Adrenal gland (tissue), 9 donors: ENCODE measurements at regions not wholly inside any gene's neighbourhood (a gene's known extent, or its start where the extent isn't known, plus 50 kb on each side); places are given as distances from the start of the nearest gene placed in this dataset.

Experiments
- DNase-seq, 7 donors: peaks; one replicate each; pipeline ENCODE4 v3.0.0-alpha.2; 2019 to 2020
- H3K27ac ChIP-seq, 5 donors: fragments of 200-600 bp; sonication (generic) in 4 of 5; 1 replicate in 3 of 5; 2 replicates in 2 of 5; pipeline versions ENCODE4 v1.5.1 to v1.8.0; 2016 to 2020; ENCODE audit warnings: mild to moderate bottlenecking in 1 of 5
- H3K27me3 ChIP-seq: fragments of 200-600 bp; 2 replicates; pipeline ENCODE4 v1.8.0; 2021
- H3K36me3 ChIP-seq, 2 donors: fragments of 200-600 bp; replicated peaks in 1 of 2; 1 replicate in 1 of 2; 2 replicates in 1 of 2; pipeline versions ENCODE4 v1.5.1 to v1.8.0; 2018 to 2022
- H3K4me1 ChIP-seq, 2 donors: fragments of 200-600 bp; replicated peaks in 1 of 2; 1 replicate in 1 of 2; 2 replicates in 1 of 2; pipeline versions ENCODE4 v1.5.1 to v1.8.0; 2018 to 2021
- H3K4me3 ChIP-seq, 4 donors: fragments of 200-600 bp; sonication (generic) in 3 of 4; one replicate each; pipeline ENCODE4 v1.5.1; 2016 to 2018
- H3K9me3 ChIP-seq, 3 donors: fragments of 200-600 bp; sonication (generic) in 1 of 3; replicated peaks in 1 of 3; 1 replicate in 2 of 3; 2 replicates in 1 of 3; pipeline versions ENCODE4 v1.5.1 to v1.8.0; 2016 to 2021
- CTCF ChIP-seq, 6 experiments: fragments of 450-650 bp in 4 of 6; fragments of 200-600 bp in 2 of 6; sonication (generic) in 1 of 6; IDR thresholded peaks; 1 replicate in 5 of 6; 2 replicates in 1 of 6; pipeline versions ENCODE4 v1.5.1 to v1.8.0; 2016 to 2021; ENCODE audit warnings: antibody characterized with exemption in 6 of 6, mild to moderate bottlenecking in 2 of 6, moderate library complexity in 1 of 6
- POLR2A ChIP-seq, 2 donors: fragments of 450-650 bp; IDR thresholded peaks; one replicate each; pipeline ENCODE4 v1.6.1; 2017; ENCODE audit warnings: antibody characterized with exemption in 2 of 2, mild to moderate bottlenecking in 2 of 2, moderate library complexity in 1 of 2
- WGBS, 4 donors: extraction: QIAGEN DNeasy Blood & Tissue Kit in 2 of 4; methylation state at CpG; one replicate each; pipeline versions ENCODE4 v1.1.5 to v1.1.7; 2013 to 2017; 5-methylcytosine and 5-hydroxymethylcytosine counted together
- intact Hi-C, 2 donors: fragments of 100-400 bp; cut with DNase I; formaldehyde crosslinking; loops; one replicate each; pipeline versions ENCODE4 v1.14.1 to v1.15.0; 2022 to 2023
- donor health status: healthy with polysubstance abuse.
- donor health status: Bipolar disorder and iron deficiency.
- donor health status: DM: yes; HTN: yes; CAD: no.
- donor health status: DM: no; HTN: no; CAD: no.
- donor health status: DM: no; HTN: no; CAD: no.

- no peaks in the 10 kb centered on the region for H3K9me3 ChIP-seq
- no peaks in the 10 kb centered on the region for H3K27me3 ChIP-seq
- 36 to 71% (median 66%) methylated on average over 1 of the region's 1 CpG for WGBS, 4 donors
- intact Hi-C loops: no loop called here
- no peak overlapping the region for H3K4me3 ChIP-seq
- DNase-seq: no peak
- peak overlapping the region in 2 of 5 donors; percentile 43 to 81 for H3K27ac ChIP-seq
- no peaks in the 10 kb centered on the region for H3K36me3 ChIP-seq
- TF ChIP-seq POLR2A (IDR thresholded peaks at IDR 0.05): no peak
- TF ChIP-seq CTCF (IDR thresholded peaks at IDR 0.05): no peak
- peaks cover 11 to 19% of the 10 kb centered on the region in 2 donors for H3K4me1 ChIP-seq
These were observed 146.6 kb upstream of the TPM1 start for GRCh38 chr15:62895905-62896316.

GRCh38 chr15:62896380-62896866 is 146.1 kb upstream of the TPM1 start:
- no peaks in the 10 kb centered on the region for H3K36me3 ChIP-seq
- no peaks in the 10 kb centered on the region for H3K9me3 ChIP-seq
- 80 to 100% (median 92%) methylated on average over 2 to 3 of the region's 3 CpGs for WGBS, 4 donors
- TF ChIP-seq CTCF (IDR thresholded peaks at IDR 0.05) (no peak), POLR2A (IDR thresholded peaks at IDR 0.05) (no peak)
- intact Hi-C loops: no loop called here
- H3K4me1 ChIP-seq: peaks cover 11 to 19% of the 10 kb centered on the region in 2 donors
- H3K27me3 ChIP-seq: no peaks in the 10 kb centered on the region
- peak overlapping the region in 2 of 5 donors; percentile 43 to 81 for H3K27ac ChIP-seq
- DNase-seq: no peak
- no peak overlapping the region for H3K4me3 ChIP-seq

- Histone ChIP-seq H3K4me3 (peak overlapping the region in 1 of 4 donors; percentile 18), H3K27ac (peak overlapping the region in 1 of 5 donors; percentile 81), H3K9me3 (no peaks in the 10 kb centered on the region), H3K4me1 (peaks cover 11 to 19% of the 10 kb centered on the region in 2 donors), H3K36me3 (no peaks in the 10 kb centered on the region), H3K27me3 (no peaks in the 10 kb centered on the region)
- intact Hi-C loops: no loop called here
- peak; percentile 89 to 95 (median 93) for DNase-seq
- TF ChIP-seq CTCF (IDR thresholded peaks at IDR 0.05): no peak
- no peak for TF ChIP-seq POLR2A (IDR thresholded peaks at IDR 0.05)
- 15 to 19% (median 17%) methylated on average over 18 to 19 of the region's 19 CpGs for WGBS, 4 donors
These were observed 145.5 kb upstream of the TPM1 start for GRCh38 chr15:62896969-62897486.

GRCh38 chr15:62897634-62898033 is 144.9 kb upstream of the TPM1 start:
- DNase-seq: no peak
- 78 to 87% (median 84%) methylated on average over 4 to 8 of the region's 8 CpGs for WGBS, 4 donors
- Histone ChIP-seq H3K9me3 (no peaks in the 10 kb centered on the region), H3K27me3 (no peaks in the 10 kb centered on the region), H3K36me3 (no peaks in the 10 kb centered on the region), H3K27ac (peak overlapping the region in 1 of 5 donors; percentile 81), H3K4me1 (peaks cover 11 to 19% of the 10 kb centered on the region in 2 donors), H3K4me3 (no peak overlapping the region)
- intact Hi-C loops: no loop called here
- no peak for TF ChIP-seq CTCF (IDR thresholded peaks at IDR 0.05)
- TF ChIP-seq POLR2A (IDR thresholded peaks at IDR 0.05): no peak
